SK-N-SH (cell line): ENCODE measurements at regions not wholly inside any gene's neighbourhood (a gene's known extent, or its start where the extent isn't known, plus 50 kb on each side); places are given as distances from the start of the nearest gene placed in this dataset.

Source experiments
- CTCF ChIA-PET: fragments of 300-600, 350-600 bp; formaldehyde crosslinking; extraction: SDS; loops from one replicate; lab custom pipeline; 2021; lab: Yijun Ruan, JAX
- POLR2A ChIA-PET: fragments of 350-600 bp; sonication (Branson Sonifier 250); formaldehyde crosslinking; extraction: SDS; loops from one replicate; lab custom pipeline; 2020; ENCODE audit warnings: antibody characterized with exemption, inconsistent platforms; lab: Yijun Ruan, JAX
- DNase-seq: peaks from one replicate; pipeline ENCODE4 v3.0.0; 2012
- H2AFZ ChIP-seq: fragments of 200-600 bp; sonication (generic); 2 replicates; pipeline ENCODE4 v1.8.1; 2016; ENCODE audit warnings: antibody characterized with exemption, mild to moderate bottlenecking, low read depth
- H3F3A ChIP-seq: fragments of 200-600 bp; sonication (generic); replicated peaks from 2 replicates; pipeline ENCODE3; 2016; ENCODE audit warnings: antibody characterized with exemption, mild to moderate bottlenecking; ENCODE audit not compliant: insufficient read depth
- H3K27ac ChIP-seq, 2 experiments: fragments of 200-500 bp in 1 of 2; fragments of 200-600 bp in 1 of 2; sonication (Bioruptor generic) in 1 of 2; sonication (generic), shearing (Covaris generic) in 1 of 2; 2 replicates each; pipeline versions ENCODE4 v1.5.1 to v1.6.1; 2014 to 2016; ENCODE audit warnings: low read depth in 2 of 2, inconsistent platforms in 1 of 2, low read length in 1 of 2, mild to moderate bottlenecking in 1 of 2, mixed read lengths in 1 of 2
- H3K27me3 ChIP-seq: fragments of 200-600 bp; sonication (generic), shearing (Covaris generic); 2 replicates; pipeline ENCODE4 v1.6.1; 2016; ENCODE audit warnings: mixed run types; ENCODE audit not compliant: insufficient read depth
- H3K36me3 ChIP-seq, 2 experiments: fragments of 200-500 bp in 1 of 2; fragments of 200-600 bp in 1 of 2; sonication (Bioruptor generic) in 1 of 2; sonication (generic) in 1 of 2; replicated peaks in 1 of 2; 2 replicates each; pipeline versions ENCODE3 to v1.5.1; 2014 to 2016; ENCODE audit warnings: low read length in 1 of 2, mild to moderate bottlenecking in 1 of 2; ENCODE audit not compliant: insufficient read depth in 2 of 2, control insufficient read depth in 1 of 2
- H3K4me1 ChIP-seq, 2 experiments: fragments of 200-500 bp in 1 of 2; fragments of 200-600 bp in 1 of 2; sonication (Bioruptor generic) in 1 of 2; sonication (generic), shearing (Covaris generic) in 1 of 2; 2 replicates each; pipeline versions ENCODE4 v1.5.1 to v1.6.1; 2014 to 2016; ENCODE audit warnings: low read depth in 1 of 2, low read length in 1 of 2, mixed run types in 1 of 2; ENCODE audit not compliant: insufficient read depth in 2 of 2, control insufficient read depth in 1 of 2
- H3K4me2 ChIP-seq: fragments of 200-600 bp; sonication (generic), shearing (Covaris generic); 2 replicates; pipeline ENCODE4 v1.6.1; 2017; ENCODE audit warnings: mixed run types
- H3K4me3 ChIP-seq, 2 experiments: fragments of 200-500 bp in 1 of 2; fragments of 200-600 bp in 1 of 2; sonication (Bioruptor generic) in 1 of 2; sonication (generic), shearing (Covaris generic) in 1 of 2; 2 replicates each; pipeline versions ENCODE4 v1.5.1 to v1.8.1; 2014 to 2016; ENCODE audit warnings: low read depth in 2 of 2, inconsistent platforms in 1 of 2, low read length in 1 of 2, mild to moderate bottlenecking in 1 of 2, mixed read lengths in 1 of 2, moderate library complexity in 1 of 2
- H3K79me2 ChIP-seq: fragments of 200-600 bp; sonication (generic); 2 replicates; pipeline ENCODE4 v1.8.1; 2017; ENCODE audit warnings: mild to moderate bottlenecking; ENCODE audit not compliant: insufficient read depth
- H3K9ac ChIP-seq: fragments of 200-600 bp; sonication (generic); 2 replicates; pipeline ENCODE4 v1.6.1; 2017; ENCODE audit warnings: mixed run types
- H3K9me2 ChIP-seq: fragments of 200-600 bp; sonication (generic); 2 replicates; pipeline ENCODE4 v1.6.1; 2017; ENCODE audit warnings: mixed run types
- H3K9me3 ChIP-seq: fragments of 200-600 bp; sonication (generic); 2 replicates; pipeline ENCODE4 v1.6.1; 2017; ENCODE audit warnings: mixed run types, mild to moderate bottlenecking, moderate library complexity
- H4K20me1 ChIP-seq: fragments of 200-600 bp; sonication (generic); 2 replicates; pipeline ENCODE4 v1.6.1; 2017; ENCODE audit warnings: mild to moderate bottlenecking, mixed run types; ENCODE audit not compliant: insufficient read depth
- CHD2 ChIP-seq: fragments of 150-350 bp; IDR thresholded peaks from 2 replicates; pipeline ENCODE4 v1.6.1; 2018; ENCODE audit warnings: low read length; ENCODE audit not compliant: partially characterized antibody
- CTCF ChIP-seq: fragments of 200-600 bp; sonication (generic); IDR thresholded peaks from 2 replicates; pipeline ENCODE4 v1.6.1; 2017; ENCODE audit warnings: antibody characterized with exemption, mild to moderate bottlenecking, moderate library complexity
- ELF1 ChIP-seq: IDR thresholded peaks from 2 replicates; pipeline ENCODE4 v1.4.0; 2012
- FOXJ3 ChIP-seq: sonication (generic); formaldehyde crosslinking; IDR thresholded peaks from 2 replicates; pipeline ENCODE4 v1.5.1; 2020; ENCODE audit warnings: mild to moderate bottlenecking, missing genetic modification reagents
- FOXM1 ChIP-seq: IDR thresholded peaks from 2 replicates; pipeline ENCODE4 v1.4.0; 2012; ENCODE audit warnings: low read depth, mild to moderate bottlenecking
- GATA2 ChIP-seq: sonication (generic); formaldehyde crosslinking; IDR thresholded peaks from 2 replicates; pipeline ENCODE4 v1.5.0; 2020; ENCODE audit warnings: mild to moderate bottlenecking, missing genetic modification reagents
- IRF3 ChIP-seq: fragments of 150-350 bp; IDR thresholded peaks from 2 replicates; pipeline ENCODE4 v1.6.1; 2016; ENCODE audit warnings: mild to moderate bottlenecking, low read depth, low read length
- MAX ChIP-seq: IDR thresholded peaks from 2 replicates; pipeline ENCODE4 v1.4.0; 2012; ENCODE audit warnings: low read depth
- MXI1 ChIP-seq: IDR thresholded peaks from 2 replicates; pipeline ENCODE4 v1.6.1; 2012; ENCODE audit warnings: mild to moderate bottlenecking, low read depth, low read length, improper control_type of control experiment
- NRF1 ChIP-seq: IDR thresholded peaks from 2 replicates; pipeline ENCODE4 v1.6.1; 2012; ENCODE audit warnings: low read depth, mild to moderate bottlenecking, low read length
- POLR2AphosphoS5 ChIP-seq: IDR thresholded peaks from 2 replicates; pipeline ENCODE4 v1.6.1; 2012; ENCODE audit warnings: low read depth, low read length
- RAD21 ChIP-seq: IDR thresholded peaks from 2 replicates; pipeline ENCODE4 v1.6.1; 2012; ENCODE audit warnings: mild to moderate bottlenecking, low read length
- RCOR1 ChIP-seq: fragments of 150-350 bp; IDR thresholded peaks from 2 replicates; pipeline ENCODE4 v1.6.1; 2017; ENCODE audit warnings: antibody characterized with exemption, low read length
- REST ChIP-seq: IDR thresholded peaks from 2 replicates; pipeline ENCODE4 v1.6.1; 2012; ENCODE audit warnings: mild to moderate bottlenecking, low read depth, low read length, moderate library complexity
- SMC3 ChIP-seq: IDR thresholded peaks from 2 replicates; pipeline ENCODE4 v1.6.1; 2012; ENCODE audit warnings: low read depth, low read length, improper control_type of control experiment
- TCF12 ChIP-seq: IDR thresholded peaks from 2 replicates; pipeline ENCODE4 v1.4.0; 2012
- USF2 ChIP-seq: fragments of 150-350 bp; IDR thresholded peaks from 2 replicates; pipeline ENCODE4 v1.6.1; 2017; ENCODE audit warnings: antibody characterized with exemption, low read length, low read depth, borderline replicate concordance
- YY1 ChIP-seq: IDR thresholded peaks from 2 replicates; pipeline ENCODE4 v1.4.0; 2012; ENCODE audit warnings: low read depth, mild to moderate bottlenecking
- ZBTB33 ChIP-seq: IDR thresholded peaks from 2 replicates; pipeline ENCODE4 v1.4.0; 2012; ENCODE audit warnings: low read depth, borderline replicate concordance
- WGBS: methylation state at CpG from one replicate; pipeline ENCODE4 v1.1.6; 2017; ENCODE audit warnings: low lambda C conversion rate; 5-methylcytosine and 5-hydroxymethylcytosine counted together

- CTCF ChIA-PET = interaction anchor here (1.2 kb wide), 1 partner anchor 20 kb away, joined by 3 read pairs; no protein-coding TSS in a partner anchor
- no peak for DNase-seq
- Histone ChIP-seq H3F3A (no peaks in the 10 kb centered on the region), H3K9ac (no peak overlapping the region), H3K79me2 (no peaks in the 10 kb centered on the region), H3K27ac (no peak overlapping the region), H3K36me3 (no peaks in the 10 kb centered on the region), H3K9me3 (no peaks in the 10 kb centered on the region; the same call in 1 of the 2 replicates), H3K4me1 (no peaks in the 10 kb centered on the region; a peak in 2 of 4 replicates), H3K4me2 (no peak overlapping the region), H3K4me3 (no peak overlapping the region), H4K20me1 (no peaks in the 10 kb centered on the region), H3K27me3 (no peaks in the 10 kb centered on the region), H2AFZ (no peak overlapping the region)
- WGBS = 63% methylated on average over 4 of the region's 6 CpGs
- POLR2A ChIA-PET = no interaction called here
- TF ChIP-seq CTCF (no peak), RCOR1 (no peak), FOXM1 (no peak), FOXJ3 (CRISPR knock-in tag) (no peak), USF2 (no peak), NRF1 (no peak), ZBTB33 (no peak), ELF1 (no peak), MAX (no peak), MXI1 (no peak), CHD2 (no peak), TCF12 (no peak), SMC3 (no peak), YY1 (no peak), REST (no peak), GATA2 (CRISPR knock-in tag) (no peak), IRF3 (no peak), RAD21 (no peak), POLR2AphosphoS5 (no peak)
- TF ChIP-seq, all 33 proteins: peak for 0
- H3K9me2 ChIP-seq = no peaks in the 10 kb centered on the region
These were observed 561.4 kb downstream of the MATN1 start for GRCh38 chr1:30161953-30162352.
